EL (cell line): ENCODE measurements at regions not wholly inside any gene's neighbourhood (a gene's known extent, or its start where the extent isn't known, plus 50 kb on each side); places are given as distances from the start of the nearest gene placed in this dataset.

Source experiments
- DNase-seq: peaks from one replicate; pipeline ENCODE4 v3.0.0-alpha.2; 2016

GRCh38 chr4:16993956-16994840, 95.8 kb upstream of the LDB2 start:
- DNase-seq = no peak

GRCh38 chr4:16992566-16993225, 94.3 kb upstream of the LDB2 start:
- DNase-seq = no peak

- DNase-seq = no peak
These were observed 93.0 kb upstream of the LDB2 start for GRCh38 chr4:16991450-16991849.

GRCh38 chr4:16989371-16989770, 90.9 kb upstream of the LDB2 start:
- no peak for DNase-seq

- no peak for DNase-seq
These were observed 90.4 kb upstream of the LDB2 start for GRCh38 chr4:16988814-16989213.

GRCh38 chr4:16977081-16977480, 78.6 kb upstream of the LDB2 start:
- DNase-seq = no peak

GRCh38 chr4:16969696-16970135, 71.3 kb upstream of the LDB2 start:
- peak; percentile 46 for DNase-seq

GRCh38 chr4:16967722-16968121, 69.3 kb upstream of the LDB2 start:
- peak; percentile 16 for DNase-seq

GRCh38 chr4:16959305-16959704, 60.9 kb upstream of the LDB2 start:
- no peak for DNase-seq

GRCh38 chr4:16952896-16953630, 54.6 kb upstream of the LDB2 start:
- no peak for DNase-seq

- no peak for DNase-seq
These were observed 54.0 kb upstream of the LDB2 start for GRCh38 chr4:16952462-16952871.
